Neural crest cell (in vitro differentiated cells): ENCODE measurements at regions not wholly inside any gene's neighbourhood (a gene's known extent, or its start where the extent isn't known, plus 50 kb on each side); places are given as distances from the start of the nearest gene placed in this dataset.

Experiments used
- DNase-seq: peaks from one replicate; pipeline ENCODE4 v3.0.0; 2021; ENCODE audit warnings: low read depth, mixed read lengths, low spot score
- H3K27ac Mint-ChIP-seq: one replicate; pipeline ENCODE4 v1.8.0; 2021; ENCODE audit warnings: mild to moderate bottlenecking, mixed read lengths; ENCODE audit not compliant: unreplicated experiment
- H3K27me3 Mint-ChIP-seq: 2 replicates; pipeline ENCODE4 v1.8.0; 2021; ENCODE audit warnings: low read depth, mild to moderate bottlenecking, mixed read lengths
- H3K36me3 Mint-ChIP-seq: 2 replicates; pipeline ENCODE4 v1.8.0; 2021; ENCODE audit warnings: low read depth, mild to moderate bottlenecking, mixed read lengths
- H3K4me1 Mint-ChIP-seq: 2 replicates; pipeline ENCODE4 v1.8.0; 2021; ENCODE audit warnings: mixed read lengths
- H3K4me3 Mint-ChIP-seq: one replicate; pipeline ENCODE4 v1.8.0; 2021; ENCODE audit warnings: mild to moderate bottlenecking, mixed read lengths
- H3K9me3 Mint-ChIP-seq: 2 replicates; pipeline ENCODE4 v1.8.0; 2021; ENCODE audit warnings: mixed read lengths
- CTCF ChIP-seq: fragments of 200-600 bp; sonication (generic); conservative IDR thresholded peaks from 2 replicates; pipeline ENCODE4 v1.5.0; 2021; ENCODE audit warnings: antibody characterized with exemption, mild to moderate bottlenecking

- Mint-ChIP-seq H3K27me3 (no peaks in the 10 kb centered on the region), H3K9me3 (peaks cover under 1% of the 10 kb centered on the region), H3K36me3 (peaks cover 3% of the 10 kb centered on the region), H3K4me1 (no peaks in the 10 kb centered on the region), H3K4me3 (no peak overlapping the region), H3K27ac (no peak overlapping the region)
- DNase-seq = no peak
- TF ChIP-seq CTCF = no peak
Measured at GRCh38 chr9:3137347-3137695, 293.4 kb upstream of the PUM3 start.

- no peak for DNase-seq
- Mint-ChIP-seq H3K36me3 (peaks cover 3% of the 10 kb centered on the region), H3K27ac (no peak overlapping the region), H3K27me3 (no peaks in the 10 kb centered on the region), H3K9me3 (no peaks in the 10 kb centered on the region), H3K4me1 (no peaks in the 10 kb centered on the region), H3K4me3 (no peak overlapping the region)
- TF ChIP-seq CTCF = no peak
Measured at GRCh38 chr9:3136686-3137346, 292.9 kb upstream of the PUM3 start.

GRCh38 chr9:3136230-3136629, 292.3 kb upstream of the PUM3 start:
- DNase-seq = no peak
- Mint-ChIP-seq H3K9me3 (no peaks in the 10 kb centered on the region), H3K36me3 (peaks cover 3% of the 10 kb centered on the region), H3K4me3 (no peak overlapping the region), H3K27me3 (no peaks in the 10 kb centered on the region), H3K4me1 (no peaks in the 10 kb centered on the region), H3K27ac (no peak overlapping the region)
- no peak for TF ChIP-seq CTCF

GRCh38 chr9:3127564-3127963, 283.7 kb upstream of the PUM3 start:
- Mint-ChIP-seq H3K27me3 (peaks cover 2% of the 10 kb centered on the region), H3K4me3 (no peak overlapping the region), H3K4me1 (no peaks in the 10 kb centered on the region)

GRCh38 chr9:3125602-3126405, 281.9 kb upstream of the PUM3 start:
- H3K4me1 Mint-ChIP-seq = no peaks in the 10 kb centered on the region
- H3K9me3 Mint-ChIP-seq = no peaks in the 10 kb centered on the region
- no peaks in the 10 kb centered on the region for H3K36me3 Mint-ChIP-seq
- DNase-seq = no peak
- peak; percentile 2 for TF ChIP-seq CTCF
- no peak overlapping the region for H3K4me3 Mint-ChIP-seq
- peaks cover 4% of the 10 kb centered on the region for H3K27me3 Mint-ChIP-seq
- H3K27ac Mint-ChIP-seq = no peak overlapping the region

More at GRCh38 chr9:3127564-3127963, 283.7 kb upstream of the PUM3 start:
- Mint-ChIP-seq H3K9me3 (no peaks in the 10 kb centered on the region), H3K27ac (no peak overlapping the region), H3K36me3 (no peaks in the 10 kb centered on the region)
- no peak for TF ChIP-seq CTCF
- DNase-seq = no peak
